Esophagus squamous epithelium (tissue), 5 donors: ENCODE measurements at regions not wholly inside any gene's neighbourhood (a gene's known extent, or its start where the extent isn't known, plus 50 kb on each side); places are given as distances from the start of the nearest gene placed in this dataset.
"Not testable (repeated sequence)": the region's sequence is repeated elsewhere in the genome, so short reads cannot be mapped to it uniquely, and the experiment has no call there.

Experiments used
- DNase-seq: peaks from one replicate; lab custom pipeline; 2025; lab: John Stamatoyannopoulos, UW
- H3K27ac ChIP-seq, 4 donors: fragments of 200-600 bp; sonication (generic); one replicate each; pipeline ENCODE4 v1.5.1; 2016 to 2019; ENCODE audit warnings: mild to moderate bottlenecking in 1 of 4
- H3K27me3 ChIP-seq, 4 donors: fragments of 200-600 bp; sonication (generic); 1 replicate in 3 of 4; 2 replicates in 1 of 4; pipeline versions ENCODE4 v1.5.1 to v1.6.0; 2017 to 2021; ENCODE audit warnings: antibody characterized with exemption in 1 of 4
- H3K36me3 ChIP-seq, 3 donors: fragments of 200-600 bp; sonication (generic); one replicate each; pipeline ENCODE4 v1.5.1; 2016 to 2019
- H3K4me1 ChIP-seq, 3 donors: fragments of 200-600 bp; sonication (generic); one replicate each; pipeline ENCODE4 v1.5.1; 2017 to 2019
- H3K4me3 ChIP-seq, 4 donors: fragments of 200-600 bp; sonication (generic); 1 replicate in 3 of 4; 2 replicates in 1 of 4; pipeline ENCODE4 v1.5.1; 2016 to 2019; ENCODE audit warnings: mild to moderate bottlenecking in 2 of 4, moderate library complexity in 1 of 4
- H3K9me3 ChIP-seq, 3 donors: fragments of 200-600 bp; sonication (generic); one replicate each; pipeline ENCODE4 v1.5.1; 2016 to 2019
- POLR2A ChIP-seq, 4 donors: fragments of 450-650 bp; IDR thresholded peaks; one replicate each; pipeline ENCODE4 v1.6.1; 2017; ENCODE audit warnings: antibody characterized with exemption in 4 of 4, mild to moderate bottlenecking in 4 of 4, moderate library complexity in 3 of 4
- WGBS, 2 donors: methylation state at CpG; one replicate each; pipeline ENCODE4 v1.1.5; 2018; 5-methylcytosine and 5-hydroxymethylcytosine counted together
- intact Hi-C: fragments of 100-400 bp; cut with DNase I; formaldehyde crosslinking; loops from one replicate; pipeline ENCODE4 v1.15.0; 2022
- TF ChIP-seq, protein P1 (sequence below), 6 experiments: fragments of 450-650 bp in 4 of 6; fragments of 200-600 bp in 2 of 6; sonication (generic) in 2 of 6; IDR thresholded peaks; one replicate each; pipeline ENCODE4 v1.5.1; 2016 to 2019; ENCODE audit warnings: antibody characterized with exemption in 6 of 6, mild to moderate bottlenecking in 4 of 6, moderate library complexity in 4 of 6
- donor health status: DM: yes; HTN: yes; CAD: no.

DNA sequence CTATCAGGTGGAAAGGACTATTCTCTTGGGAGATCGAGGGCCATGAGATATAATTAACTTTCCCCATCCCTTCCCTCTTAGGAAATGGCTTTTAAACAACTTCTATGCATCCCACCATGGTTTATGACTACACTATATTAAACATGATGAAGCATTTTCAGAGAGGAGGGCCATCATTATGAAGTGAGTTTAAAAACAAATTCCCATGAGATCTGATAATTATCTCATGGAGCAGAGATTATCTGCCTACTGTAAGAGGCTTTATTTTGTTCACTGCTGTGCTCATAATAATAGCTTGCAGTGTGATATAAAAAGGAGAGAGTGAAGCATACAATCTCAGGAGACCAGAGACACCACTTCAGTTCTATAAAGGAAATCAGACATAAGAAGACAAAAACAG lies 330.5 kb upstream of the ZFP42 start:
- Histone ChIP-seq H3K27me3 (no peaks in the 10 kb centered on the region), H3K27ac (no peak overlapping the region), H3K4me1 (peaks cover 0 to 12% (median 0%) of the 10 kb centered on the region in 3 donors), H3K4me3 (no peak overlapping the region), H3K9me3 (no peaks in the 10 kb centered on the region), H3K36me3 (no peaks in the 10 kb centered on the region)
- TF ChIP-seq POLR2A (IDR thresholded peaks at IDR 0.05), result no peak
- TF ChIP-seq, protein P1, sequence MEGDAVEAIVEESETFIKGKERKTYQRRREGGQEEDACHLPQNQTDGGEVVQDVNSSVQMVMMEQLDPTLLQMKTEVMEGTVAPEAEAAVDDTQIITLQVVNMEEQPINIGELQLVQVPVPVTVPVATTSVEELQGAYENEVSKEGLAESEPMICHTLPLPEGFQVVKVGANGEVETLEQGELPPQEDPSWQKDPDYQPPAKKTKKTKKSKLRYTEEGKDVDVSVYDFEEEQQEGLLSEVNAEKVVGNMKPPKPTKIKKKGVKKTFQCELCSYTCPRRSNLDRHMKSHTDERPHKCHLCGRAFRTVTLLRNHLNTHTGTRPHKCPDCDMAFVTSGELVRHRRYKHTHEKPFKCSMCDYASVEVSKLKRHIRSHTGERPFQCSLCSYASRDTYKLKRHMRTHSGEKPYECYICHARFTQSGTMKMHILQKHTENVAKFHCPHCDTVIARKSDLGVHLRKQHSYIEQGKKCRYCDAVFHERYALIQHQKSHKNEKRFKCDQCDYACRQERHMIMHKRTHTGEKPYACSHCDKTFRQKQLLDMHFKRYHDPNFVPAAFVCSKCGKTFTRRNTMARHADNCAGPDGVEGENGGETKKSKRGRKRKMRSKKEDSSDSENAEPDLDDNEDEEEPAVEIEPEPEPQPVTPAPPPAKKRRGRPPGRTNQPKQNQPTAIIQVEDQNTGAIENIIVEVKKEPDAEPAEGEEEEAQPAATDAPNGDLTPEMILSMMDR (IDR thresholded peaks at IDR 0.05), result no peak
- intact Hi-C loops, result no loop called here
- 28 to 55% methylated on average over 1 of the region's 1 CpG for WGBS, 2 donors
- no peak for DNase-seq

DNA sequence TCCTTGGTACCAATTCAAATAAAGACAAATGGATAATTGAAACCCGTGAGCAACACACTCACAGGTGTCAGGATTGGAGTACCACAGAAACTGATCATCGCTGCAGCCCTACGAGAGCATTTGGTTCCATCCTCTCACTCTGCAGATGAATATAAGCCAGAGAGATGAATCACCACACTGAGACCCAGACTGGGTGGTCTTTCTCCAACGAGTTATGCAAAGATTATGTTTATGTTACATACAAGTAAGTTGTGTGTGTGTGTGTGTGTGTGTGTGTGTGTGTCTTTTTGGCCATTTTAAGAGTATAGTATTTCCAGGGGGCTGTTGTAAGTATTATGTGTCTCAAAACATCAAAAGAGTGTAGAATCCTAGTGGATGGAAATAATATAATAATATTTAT lies 329.5 kb upstream of the ZFP42 start:
- H3K27me3 ChIP-seq, result no peaks in the 10 kb centered on the region
- TF ChIP-seq, protein P1 (IDR thresholded peaks at IDR 0.05), result no peak
- TF ChIP-seq POLR2A (IDR thresholded peaks at IDR 0.05), result no peak
- WGBS, 2 donors, result 68 to 72% methylated on average over 4 of the region's 4 CpGs
- H3K4me1 ChIP-seq, result peaks cover 0 to 12% (median 0%) of the 10 kb centered on the region in 3 donors
- no peak for DNase-seq
- H3K36me3 ChIP-seq, result no peaks in the 10 kb centered on the region
- H3K4me3 ChIP-seq, result no peak overlapping the region
- intact Hi-C loops, result no loop called here
- no peaks in the 10 kb centered on the region for H3K9me3 ChIP-seq
- no peak overlapping the region for H3K27ac ChIP-seq

DNA sequence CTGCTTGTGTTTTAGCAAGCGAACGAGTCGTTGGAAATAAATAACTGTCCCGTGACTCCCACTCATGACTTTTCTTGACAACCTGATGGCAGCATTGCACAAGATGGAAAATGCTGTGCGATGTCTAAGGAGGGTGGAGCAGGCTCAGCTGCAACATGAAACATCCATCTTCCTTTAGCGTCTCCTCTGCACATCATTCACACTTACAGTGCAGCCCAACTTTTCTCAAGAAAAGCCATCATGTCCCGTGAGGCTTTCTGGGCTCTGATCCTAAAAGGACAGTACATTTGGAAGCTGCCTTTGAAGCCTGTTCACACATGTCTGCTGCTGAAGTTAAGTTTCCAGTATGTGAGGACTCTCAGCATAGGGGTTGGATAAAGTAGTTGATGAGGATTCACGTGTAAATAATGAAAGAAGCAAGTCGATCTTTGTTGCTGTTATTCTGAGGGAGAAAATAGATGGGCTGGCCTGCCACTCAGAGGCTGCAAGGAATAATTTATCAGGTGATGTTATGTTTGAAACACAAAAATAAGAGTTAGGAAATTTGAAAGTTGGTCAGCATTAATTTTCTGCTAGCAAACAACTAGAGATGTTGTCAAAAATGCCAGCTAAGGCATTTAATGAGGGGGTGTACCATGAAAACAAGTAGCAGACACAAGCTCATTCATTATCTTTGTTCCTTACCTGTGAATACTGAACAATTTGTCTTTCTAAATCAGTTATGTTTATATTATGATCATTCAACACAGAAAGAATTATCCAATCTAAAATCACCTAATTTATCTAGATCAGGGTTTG lies 328.7 kb upstream of the ZFP42 start:
- DNase-seq, result no peak
- Histone ChIP-seq H3K27ac (no peak overlapping the region), H3K27me3 (no peaks in the 10 kb centered on the region), H3K36me3 (no peaks in the 10 kb centered on the region), H3K9me3 (no peaks in the 10 kb centered on the region), H3K4me3 (peak overlapping the region in 1 of 4 donors; percentile 1), H3K4me1 (peaks cover 0 to 12% (median 0%) of the 10 kb centered on the region in 3 donors)
- no peak for TF ChIP-seq POLR2A (IDR thresholded peaks at IDR 0.05)
- TF ChIP-seq, protein P1 (IDR thresholded peaks at IDR 0.05), result no peak
- intact Hi-C loops, result no loop called here
- WGBS, 2 donors, result 24 to 26% methylated on average over 9 of the region's 9 CpGs

DNA sequence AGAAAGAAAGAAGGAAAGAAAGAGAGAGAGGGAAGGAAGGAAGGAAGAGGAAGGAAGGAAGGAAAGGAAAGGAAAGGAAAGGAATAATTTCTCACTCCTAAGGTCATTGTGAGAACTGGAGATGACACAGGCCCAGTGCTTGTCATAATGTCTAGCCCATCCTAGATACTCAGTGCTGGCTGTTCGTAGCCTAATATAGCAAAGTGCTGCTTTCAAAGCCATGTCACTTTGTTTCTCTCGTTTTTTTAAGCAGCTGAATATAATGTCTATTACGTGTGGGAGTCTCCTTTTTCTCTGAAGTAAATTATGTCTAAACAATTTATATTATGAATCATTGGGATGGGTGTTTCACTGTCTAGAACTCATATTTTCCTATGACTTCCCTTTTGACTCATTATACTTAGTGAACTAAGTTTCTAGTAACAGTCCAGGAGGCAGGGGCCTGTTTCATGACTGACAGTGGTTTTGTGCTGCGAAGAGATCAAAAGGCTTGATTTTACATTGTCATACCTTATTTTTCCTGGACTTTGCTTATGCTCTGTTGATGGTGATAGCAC lies 327.0 kb upstream of the ZFP42 start:
- DNase-seq, result no peak
- H3K27me3 ChIP-seq, result no peaks in the 10 kb centered on the region
- intact Hi-C loops, result no loop called here
- H3K36me3 ChIP-seq, result no peaks in the 10 kb centered on the region
- no peak overlapping the region for H3K27ac ChIP-seq
- no peak for TF ChIP-seq POLR2A (IDR thresholded peaks at IDR 0.05)
- TF ChIP-seq, protein P1 (IDR thresholded peaks at IDR 0.05), result no peak
- H3K4me1 ChIP-seq, result peaks cover 0 to 12% (median 0%) of the 10 kb centered on the region in 3 donors
- no peak overlapping the region for H3K4me3 ChIP-seq
- WGBS, 2 donors, result 43 to 51% methylated on average over 4 of the region's 4 CpGs
- H3K9me3 ChIP-seq, result no peaks in the 10 kb centered on the region

DNA sequence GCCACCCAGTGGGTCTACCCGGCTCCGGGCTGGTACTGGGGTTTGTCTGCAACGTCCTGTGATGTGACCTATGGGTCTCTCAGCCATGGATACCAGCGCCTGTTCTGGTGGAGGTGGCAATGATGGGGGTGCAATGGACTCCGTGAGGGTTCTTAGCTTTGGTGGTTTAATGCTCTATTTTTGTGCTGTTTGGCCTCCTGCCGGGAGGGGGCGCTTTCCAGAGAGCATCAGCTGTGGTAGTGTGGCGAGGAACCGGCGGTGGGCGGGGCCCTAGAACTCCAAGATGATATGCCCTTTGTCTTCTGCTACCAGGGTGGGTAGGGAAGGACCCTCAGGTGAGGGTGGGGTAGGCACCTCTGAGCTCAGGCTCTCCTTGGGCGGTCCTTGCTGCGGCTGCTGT lies 324.1 kb upstream of the ZFP42 start:
- intact Hi-C loops, H3K27me3 ChIP-seq, H3K27ac ChIP-seq, DNase-seq, H3K4me3 ChIP-seq, H3K9me3 ChIP-seq, H3K36me3 ChIP-seq: not testable (repeated sequence)
- WGBS, 2 donors, result 92 to 95% methylated on average over 9 to 10 of the region's 13 CpGs
- H3K4me1 ChIP-seq, result peaks cover 0 to 12% (median 0%) of the 10 kb centered on the region in 3 donors

DNA sequence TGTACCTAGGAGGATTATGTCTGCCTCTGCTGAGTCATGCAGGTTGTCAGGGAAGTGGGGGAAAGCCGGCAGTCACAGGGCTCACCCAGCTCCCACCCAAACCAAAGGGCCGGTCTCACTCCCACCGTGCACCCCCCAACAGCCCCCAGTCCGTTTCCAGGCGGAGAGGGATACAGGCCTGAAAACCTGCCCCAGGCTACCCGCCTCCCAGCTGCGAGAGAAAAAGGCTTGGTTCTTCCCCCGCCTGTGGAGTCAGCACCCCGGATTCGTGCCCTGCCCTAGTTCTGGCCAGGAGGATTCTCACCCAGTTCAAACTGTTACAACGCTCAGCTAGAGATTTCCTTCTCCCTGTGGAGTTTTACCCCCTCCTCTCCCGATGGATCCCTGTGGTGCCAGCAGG lies 323.6 kb upstream of the ZFP42 start:
- H3K9me3 ChIP-seq, H3K4me1 ChIP-seq, H3K4me3 ChIP-seq, DNase-seq, intact Hi-C loops, H3K36me3 ChIP-seq, H3K27ac ChIP-seq, H3K27me3 ChIP-seq: not testable (repeated sequence)
- WGBS, 2 donors, result 92 to 94% methylated on average over 7 to 8 of the region's 12 CpGs

DNA sequence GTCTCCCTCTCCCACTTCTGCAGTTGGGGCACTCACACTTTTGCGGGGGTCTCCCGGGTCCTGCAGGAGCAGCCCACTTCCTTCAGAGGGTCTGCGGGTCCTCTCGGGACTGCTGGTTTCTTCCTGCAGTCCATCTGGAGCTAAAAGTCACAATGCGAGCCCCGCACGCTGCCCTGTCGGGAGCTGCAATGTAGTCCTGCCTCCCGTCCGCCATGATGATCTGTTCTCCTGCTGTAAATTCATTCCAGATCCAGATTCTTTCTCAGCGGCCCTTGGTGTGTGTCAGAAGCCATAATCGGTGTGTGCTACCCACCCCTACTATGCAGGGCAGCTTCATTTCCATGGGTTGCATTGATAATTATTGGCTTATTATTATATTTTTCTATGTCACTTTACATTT lies 323.0 kb upstream of the ZFP42 start:
- DNase-seq, H3K4me3 ChIP-seq, intact Hi-C loops, H3K36me3 ChIP-seq, H3K27me3 ChIP-seq, H3K4me1 ChIP-seq, H3K9me3 ChIP-seq, H3K27ac ChIP-seq: not testable (repeated sequence)
- WGBS, 2 donors, result 78 to 94% methylated on average over 4 to 5 of the region's 12 CpGs
